HepG2 (cell line): ENCODE measurements at regions not wholly inside any gene's neighbourhood (a gene's known extent, or its start where the extent isn't known, plus 50 kb on each side); places are given as distances from the start of the nearest gene placed in this dataset.

Source experiments
- ATAC-seq: fragments of 200-7000 bp; cut with Tn5 transposase; 3 replicates; pipeline ENCODE4 v1.9.1; 2020; ENCODE audit warnings: mild to moderate bottlenecking, moderate library complexity
- BruUV-seq: library from RNA; stranded (reverse); fragments of 400-500 nt; replicated peaks from 2 replicates; lab custom pipeline; 2021; lab: Mats Ljungman, UMichigan
- CTCF ChIA-PET: fragments of 300-600 bp; formaldehyde crosslinking; extraction: SDS; loops from one replicate; lab custom pipeline; 2021; ENCODE audit warnings: low total read pairs, inconsistent platforms, low intra/inter-chr PET ratio; lab: Yijun Ruan, JAX
- POLR2A ChIA-PET: fragments of 350-600 bp; sonication (Branson Sonifier 250); formaldehyde crosslinking; loops from one replicate; lab custom pipeline; 2020; ENCODE audit warnings: antibody characterized with exemption, inconsistent platforms; lab: Yijun Ruan, JAX
- DNase-seq: peaks from one replicate; pipeline ENCODE4 v3.0.0-alpha.2; 2015; ENCODE audit warnings: low spot score
- FAIRE-seq: peaks from 3 replicates; lab custom pipeline; 2011; peaks lifted over from hg19 to GRCh38; lab: Jason Lieb, UNC
- H2AFZ ChIP-seq: one replicate; pipeline ENCODE4 v1.6.1; 2011; ENCODE audit warnings: low read length, inconsistent platforms
- H3K27ac ChIP-seq: fragments of 300-600 bp; 3 replicates; pipeline ENCODE4 v1.8.0; 2011; ENCODE audit warnings: mixed run types, mild to moderate bottlenecking, mixed read lengths, low read length, inconsistent platforms; ENCODE audit not compliant: insufficient read depth; ENCODE audit errors: extremely low read length
- H3K27me3 ChIP-seq, 2 experiments: fragments of 200-600 bp in 1 of 2; 2 replicates in 1 of 2; 3 replicates in 1 of 2; pipeline versions ENCODE4 v1.6.0 to v1.8.0; 2011; ENCODE audit warnings: low read length in 2 of 2, mild to moderate bottlenecking in 2 of 2, moderate library complexity in 2 of 2, inconsistent platforms in 1 of 2; ENCODE audit not compliant: insufficient read depth in 2 of 2, control insufficient read depth in 1 of 2
- H3K36me3 ChIP-seq, 2 experiments: fragments of 200-600 bp in 1 of 2; replicated peaks in 1 of 2; 2 replicates in 1 of 2; 3 replicates in 1 of 2; pipeline versions ENCODE4 v1.5.1 to v1.8.0; 2011; ENCODE audit warnings: low read length in 2 of 2, inconsistent platforms in 1 of 2; ENCODE audit not compliant: insufficient read depth in 2 of 2, control insufficient read depth in 1 of 2
- H3K4me1 ChIP-seq: 2 replicates; pipeline ENCODE4 v1.5.1; 2012; ENCODE audit warnings: low read length, inconsistent platforms; ENCODE audit not compliant: insufficient read depth
- H3K4me2 ChIP-seq: 2 replicates; pipeline ENCODE4 v1.6.0; 2011; ENCODE audit warnings: low read depth, low read length, inconsistent platforms
- H3K4me3 ChIP-seq, 3 experiments: fragments of 200-600 bp in 1 of 3; sonication (generic), shearing (Covaris generic) in 1 of 3; replicated peaks in 1 of 3; 2 replicates each; pipeline ENCODE4 v1.5.1; 2011 to 2016; ENCODE audit warnings: low read length in 3 of 3, inconsistent platforms in 2 of 3, low read depth in 2 of 3, mild to moderate bottlenecking in 2 of 3, control low read depth in 1 of 3, mixed read lengths in 1 of 3; ENCODE audit not compliant: insufficient read depth in 1 of 3
- H3K79me2 ChIP-seq: one replicate; pipeline ENCODE4 v1.6.1; 2011; ENCODE audit warnings: low read length, inconsistent platforms; ENCODE audit not compliant: insufficient read depth
- H3K9ac ChIP-seq: 2 replicates; pipeline ENCODE4 v1.6.0; 2011; ENCODE audit warnings: mild to moderate bottlenecking, low read depth, low read length, inconsistent platforms; ENCODE audit not compliant: insufficient read depth
- H3K9me3 ChIP-seq: 2 replicates; pipeline ENCODE4 v1.5.1; 2012; ENCODE audit warnings: mild to moderate bottlenecking, low read length
- H4K20me1 ChIP-seq: 2 replicates; pipeline ENCODE4 v1.6.0; 2011; ENCODE audit warnings: inconsistent platforms, mild to moderate bottlenecking, low read length, moderate library complexity; ENCODE audit not compliant: insufficient read depth
- ATM ChIP-seq: fragments of 450-650 bp; IDR thresholded peaks from 2 replicates; pipeline ENCODE4 v1.7.1; 2017; ENCODE audit warnings: mild to moderate bottlenecking, borderline replicate concordance
- BHLHE40 ChIP-seq: IDR thresholded peaks from 2 replicates; pipeline ENCODE4 v1.6.1; 2011; ENCODE audit warnings: low read length, improper control_type of control experiment
- KMT2B ChIP-seq: IDR thresholded peaks from 2 replicates; pipeline ENCODE4 v1.6.1; 2016; ENCODE audit warnings: missing genetic modification reagents, missing compliant biosample characterization
- MYC ChIP-seq: sonication (generic); formaldehyde crosslinking; IDR thresholded peaks from 2 replicates; pipeline ENCODE4 v1.9.0; 2021; ENCODE audit warnings: missing genetic modification reagents, borderline replicate concordance
- PHF5A ChIP-seq: IDR thresholded peaks from one replicate; pipeline ENCODE4 v1.6.1; 2018; ENCODE audit warnings: low read depth, missing genetic modification reagents; ENCODE audit not compliant: unreplicated experiment
- TBX3 ChIP-seq: fragments of 450-650 bp; IDR thresholded peaks from 2 replicates; pipeline ENCODE4 v1.6.1; 2017; ENCODE audit warnings: antibody characterized with exemption, mild to moderate bottlenecking, inconsistent platforms, borderline replicate concordance
- ZMYM4 ChIP-seq: sonication (generic); formaldehyde crosslinking; IDR thresholded peaks from 2 replicates; pipeline ENCODE4 v1.8.1; 2023; ENCODE audit warnings: mild to moderate bottlenecking, missing genetic modification reagents
- WGBS: methylation state at CpG from one replicate; pipeline ENCODE4 v1.1.6; 2017; ENCODE audit warnings: low lambda C conversion rate; 5-methylcytosine and 5-hydroxymethylcytosine counted together
- in situ Hi-C: cut with HindIII; loops from 2 replicates; pipeline ENCODE4 v1.10.0; 2017; ENCODE audit warnings: low pct_unique_long_range_greater_than_20kb; ENCODE audit not compliant: extremely low pct_ligation_motif_present
- intact Hi-C: fragments of 100-400 bp; cut with micrococcal nuclease; formaldehyde crosslinking; loops from one replicate; pipeline ENCODE4 v1.10.0; 2022; ENCODE audit not compliant: unreplicated experiment

DNA sequence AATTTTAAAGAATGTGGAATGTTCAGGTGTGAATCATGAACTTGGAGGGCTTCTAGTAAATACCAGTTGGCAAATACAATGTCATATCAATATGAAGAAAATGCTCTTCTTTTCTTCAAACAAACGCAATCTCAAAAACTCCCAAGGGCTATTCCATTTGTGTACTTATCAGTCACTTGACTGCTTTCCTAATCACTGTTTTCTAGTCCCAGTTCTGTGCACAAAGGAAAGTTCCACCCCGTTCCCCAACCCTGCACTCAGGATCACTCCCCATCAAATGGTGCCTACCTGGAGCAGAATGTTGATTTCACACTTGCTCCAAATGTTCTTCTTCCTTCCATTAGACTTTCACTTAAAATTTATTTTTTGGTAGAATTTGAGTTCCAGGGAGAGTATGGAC, 92.6 kb upstream of the RFC3 start:
- H3K27ac ChIP-seq = no peak overlapping the region
- no peak overlapping the region for H3K4me2 ChIP-seq
- in situ Hi-C loops = loop anchor here (10.0 kb wide), 2 partner anchors 111 to 501 kb away; no protein-coding TSS in a partner anchor
- no peak for ATAC-seq
- POLR2A ChIA-PET = interaction anchor here (0.6 to 3.4 kb wide), 2 partner anchors 182 to 447 kb away, joined by 4 to 14 read pairs; no protein-coding TSS in a partner anchor
- TF ChIP-seq BHLHE40 (no peak), TBX3 (no peak), MYC (CRISPR knock-in tag) (no peak), ATM (no peak), KMT2B (CRISPR knock-in tag) (no peak), ZMYM4 (CRISPR knock-in tag) (no peak)
- TF ChIP-seq, all 625 proteins: peak for 0
- H3K79me2 ChIP-seq = no peaks in the 10 kb centered on the region
- no peaks in the 10 kb centered on the region for H3K9me3 ChIP-seq
- H3K4me3 ChIP-seq = no peak overlapping the region
- intact Hi-C loops = no loop called here
- H2AFZ ChIP-seq = no peak overlapping the region
- H3K9ac ChIP-seq = no peak overlapping the region
- H3K4me1 ChIP-seq = peaks cover 30% of the 10 kb centered on the region
- CTCF ChIA-PET = no interaction called here
- no peak for FAIRE-seq
- BruUV-seq = no TSS peak
- 77% methylated on average over 2 of the region's 2 CpGs for WGBS
- H4K20me1 ChIP-seq = no peaks in the 10 kb centered on the region
- H3K27me3 ChIP-seq = no peaks in the 10 kb centered on the region
- no peaks in the 10 kb centered on the region for H3K36me3 ChIP-seq
- no peak for DNase-seq

GRCh38 chr13:33727297-33728083, 90.5 kb upstream of the RFC3 start:
- ATAC-seq = no peak
- intact Hi-C loops (no loop called here), in situ Hi-C loops (loop anchor here (10.0 kb wide), 2 partner anchors 113 to 503 kb away; no protein-coding TSS in a partner anchor)
- H4K20me1 ChIP-seq = no peaks in the 10 kb centered on the region
- DNase-seq = no peak
- peaks cover 25% of the 10 kb centered on the region for H3K4me1 ChIP-seq
- H3K27me3 ChIP-seq = no peaks in the 10 kb centered on the region
- no peak overlapping the region for H3K4me2 ChIP-seq
- POLR2A ChIA-PET = no interaction called here
- no peak overlapping the region for H3K27ac ChIP-seq
- no peaks in the 10 kb centered on the region for H3K79me2 ChIP-seq
- H3K4me3 ChIP-seq = no peak overlapping the region
- H3K9me3 ChIP-seq = no peaks in the 10 kb centered on the region
- H3K9ac ChIP-seq = no peak overlapping the region
- no peak overlapping the region for H2AFZ ChIP-seq
- no peak for TF ChIP-seq PHF5A (CRISPR knock-in tag)
- TF ChIP-seq, all 625 proteins: peak for 0
- FAIRE-seq = no peak
- BruUV-seq = no TSS peak
- WGBS = 83% methylated on average over 4 of the region's 4 CpGs
- CTCF ChIA-PET = no interaction called here
- H3K36me3 ChIP-seq = no peaks in the 10 kb centered on the region
